Stimulated activated naive CD8-positive, alpha-beta T cell treated with anti-CD3 and anti-CD28 coated beads, Interleukin-15, Interleukin-2, amounts not matched to agents 100 ng/mL and 50 ng/mL, for 24 hours (primary cell): ENCODE measurements at regions not wholly inside any gene's neighbourhood (a gene's known extent, or its start where the extent isn't known, plus 50 kb on each side); places are given as distances from the start of the nearest gene placed in this dataset.

Experiments
- H3K27ac Mint-ChIP-seq: one replicate; pipeline ENCODE4 v1.8.0; 2021; ENCODE audit warnings: mild to moderate bottlenecking, mixed read lengths
- H3K27me3 Mint-ChIP-seq: one replicate; pipeline ENCODE4 v1.8.0; 2021; ENCODE audit warnings: mixed read lengths
- H3K36me3 Mint-ChIP-seq: one replicate; pipeline ENCODE4 v1.8.0; 2021; ENCODE audit warnings: low read depth, mixed read lengths
- H3K4me1 Mint-ChIP-seq: one replicate; pipeline ENCODE4 v1.8.0; 2021; ENCODE audit warnings: low read depth, mixed read lengths
- H3K4me3 Mint-ChIP-seq: one replicate; pipeline ENCODE4 v1.8.0; 2021; ENCODE audit warnings: mild to moderate bottlenecking, mixed read lengths
- H3K9me3 Mint-ChIP-seq: one replicate; pipeline ENCODE4 v1.8.0; 2021; ENCODE audit warnings: mixed read lengths

DNA sequence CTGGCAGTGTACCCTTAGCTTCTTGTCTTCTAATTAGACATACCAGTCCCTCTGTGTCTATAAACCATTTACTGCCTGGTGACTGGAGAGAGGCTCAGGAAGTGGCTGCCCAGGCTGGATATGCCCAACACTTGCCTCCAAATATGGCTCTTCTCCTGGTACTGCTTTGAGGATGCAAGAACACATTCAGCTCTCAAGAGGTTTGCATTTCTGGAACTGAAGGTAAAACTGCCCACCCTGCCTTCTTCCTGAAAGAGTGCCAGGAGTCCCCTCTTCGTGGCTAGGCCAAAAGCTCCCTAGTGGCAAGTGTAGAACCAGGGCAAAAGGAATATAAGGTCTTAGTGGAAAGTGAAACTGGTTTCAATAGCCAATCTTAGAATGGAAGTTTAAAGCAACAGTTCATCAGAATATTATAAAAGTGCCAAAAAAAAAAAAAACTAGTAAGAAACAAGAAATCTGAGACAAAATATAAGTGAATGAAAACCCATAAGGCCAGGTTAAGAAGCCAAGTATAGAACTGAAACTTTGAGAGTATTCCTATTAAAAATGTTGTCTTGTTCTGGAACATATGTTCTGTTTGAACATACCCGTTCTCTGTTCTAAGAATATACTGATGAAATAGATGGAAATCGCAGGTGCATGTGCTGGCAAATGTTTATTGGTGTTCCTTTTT lies 77.2 kb upstream of the CTTNBP2NL start:
- Mint-ChIP-seq H3K36me3 (no peaks in the 10 kb centered on the region), H3K27ac (no peak overlapping the region), H3K4me1 (no peaks in the 10 kb centered on the region), H3K9me3 (no peaks in the 10 kb centered on the region), H3K4me3 (no peak overlapping the region), H3K27me3 (peaks cover 25% of the 10 kb centered on the region)

DNA sequence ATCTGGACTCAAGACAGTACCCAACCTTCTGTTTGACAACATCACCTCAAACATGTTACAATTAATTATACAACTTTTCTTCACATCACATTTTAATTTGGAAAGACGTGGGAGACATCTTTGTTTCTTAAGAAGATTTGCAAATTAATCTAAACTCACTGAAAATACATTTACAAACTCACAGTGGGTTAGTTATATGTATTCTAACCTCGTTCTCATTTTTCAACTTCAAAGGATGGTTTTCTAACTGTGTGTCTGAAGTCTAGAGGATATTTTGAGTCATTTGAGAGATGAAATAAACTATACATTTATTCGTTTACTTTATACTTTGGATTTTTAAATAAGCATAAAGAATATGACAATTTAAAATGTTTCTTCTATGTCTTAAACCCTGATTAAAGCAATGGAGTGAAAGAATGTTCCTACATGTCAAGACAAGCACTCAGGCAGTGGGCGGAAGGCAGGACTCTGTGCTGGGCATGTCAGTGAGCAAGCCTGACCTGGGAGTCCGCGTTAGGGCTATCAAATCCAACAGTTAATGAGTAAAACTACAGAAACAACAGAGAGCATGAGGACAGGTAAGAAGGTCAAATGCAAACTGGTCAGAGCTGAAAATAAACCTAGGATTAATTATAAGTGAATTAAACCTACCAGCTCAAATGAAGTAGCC lies 76.5 kb upstream of the CTTNBP2NL start:
- Mint-ChIP-seq H3K36me3 (no peaks in the 10 kb centered on the region), H3K27me3 (peaks cover 29% of the 10 kb centered on the region), H3K9me3 (no peaks in the 10 kb centered on the region), H3K27ac (no peak overlapping the region), H3K4me3 (no peak overlapping the region), H3K4me1 (no peaks in the 10 kb centered on the region)

DNA sequence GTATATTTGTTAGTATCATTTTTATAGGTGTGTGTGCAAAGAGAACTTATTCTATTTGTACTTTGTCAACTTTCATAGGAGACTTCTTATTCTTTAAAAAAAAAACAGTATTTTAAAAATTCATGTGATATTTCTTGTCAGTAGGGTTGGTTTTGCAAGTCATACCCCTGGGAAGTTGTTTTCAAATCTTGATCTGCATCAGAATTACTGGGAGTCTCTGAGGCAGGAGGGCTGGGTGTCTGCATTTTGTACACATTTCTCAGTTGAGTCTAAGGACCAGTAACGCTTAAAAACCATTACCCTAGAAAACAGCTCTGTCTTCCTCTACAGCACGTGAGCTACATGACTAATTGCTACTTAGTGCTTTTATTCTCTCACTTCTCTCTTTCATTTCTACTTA lies 76.0 kb upstream of the CTTNBP2NL start:
- Mint-ChIP-seq H3K27ac (no peak overlapping the region), H3K4me1 (no peaks in the 10 kb centered on the region), H3K27me3 (peaks cover 29% of the 10 kb centered on the region), H3K4me3 (no peak overlapping the region), H3K36me3 (no peaks in the 10 kb centered on the region), H3K9me3 (no peaks in the 10 kb centered on the region)

DNA sequence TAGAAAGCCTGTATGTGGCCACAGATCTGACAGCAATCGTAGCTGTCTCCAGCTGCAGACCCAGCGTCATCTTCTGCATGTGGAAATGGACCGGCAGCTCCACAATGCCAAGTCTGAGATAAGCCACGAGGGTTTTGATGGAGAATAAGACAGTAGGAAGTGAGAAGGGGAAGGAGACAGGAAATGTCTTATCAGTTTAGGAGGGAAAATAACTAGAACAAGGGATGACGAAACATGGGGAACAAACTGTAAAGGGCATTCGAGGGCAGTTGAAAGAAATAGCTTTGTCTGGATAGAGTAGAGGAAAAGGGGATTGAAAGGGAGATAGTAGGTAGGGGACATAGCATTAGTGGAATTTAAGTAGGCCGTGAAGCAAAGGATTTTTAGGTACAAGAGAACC lies 74.0 kb upstream of the CTTNBP2NL start:
- Mint-ChIP-seq H3K27me3 (peaks cover 35% of the 10 kb centered on the region), H3K27ac (no peak overlapping the region), H3K36me3 (no peaks in the 10 kb centered on the region), H3K9me3 (no peaks in the 10 kb centered on the region), H3K4me1 (no peaks in the 10 kb centered on the region), H3K4me3 (no peak overlapping the region)

DNA sequence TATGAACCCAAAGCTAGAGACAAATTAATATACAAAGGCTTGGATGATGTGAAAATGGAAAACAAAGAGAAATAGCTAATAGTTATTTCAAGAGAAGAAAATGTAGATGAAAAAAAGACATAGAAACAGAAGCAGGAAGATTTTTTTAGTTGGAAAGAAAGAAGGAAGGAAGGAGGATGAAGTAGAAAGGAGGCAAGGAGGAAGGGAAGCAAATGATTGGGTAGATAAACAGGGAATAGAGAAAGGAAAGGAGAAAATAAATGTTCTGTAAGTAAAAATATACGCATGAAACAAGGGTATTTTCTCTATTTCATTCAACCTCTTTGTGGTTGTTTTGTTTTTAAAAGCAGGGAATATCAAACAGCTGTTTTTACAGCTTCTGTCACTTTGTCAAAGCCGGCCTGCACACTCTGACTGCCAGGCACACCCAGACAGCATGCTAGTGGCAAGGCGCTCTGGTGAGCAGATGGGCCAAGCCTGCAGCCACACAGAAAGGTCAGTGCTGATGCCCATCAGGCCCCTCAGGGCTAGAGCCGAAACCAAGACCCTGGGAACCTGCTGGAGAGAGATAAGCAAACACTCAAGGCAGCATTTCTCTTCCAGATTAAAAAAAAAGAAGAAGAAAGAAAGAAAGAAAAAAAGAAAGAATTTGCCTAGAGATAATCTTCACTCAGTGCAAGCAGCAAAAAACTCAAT lies 72.9 kb upstream of the CTTNBP2NL start:
- H3K27me3 Mint-ChIP-seq, result peaks cover 34% of the 10 kb centered on the region

DNA sequence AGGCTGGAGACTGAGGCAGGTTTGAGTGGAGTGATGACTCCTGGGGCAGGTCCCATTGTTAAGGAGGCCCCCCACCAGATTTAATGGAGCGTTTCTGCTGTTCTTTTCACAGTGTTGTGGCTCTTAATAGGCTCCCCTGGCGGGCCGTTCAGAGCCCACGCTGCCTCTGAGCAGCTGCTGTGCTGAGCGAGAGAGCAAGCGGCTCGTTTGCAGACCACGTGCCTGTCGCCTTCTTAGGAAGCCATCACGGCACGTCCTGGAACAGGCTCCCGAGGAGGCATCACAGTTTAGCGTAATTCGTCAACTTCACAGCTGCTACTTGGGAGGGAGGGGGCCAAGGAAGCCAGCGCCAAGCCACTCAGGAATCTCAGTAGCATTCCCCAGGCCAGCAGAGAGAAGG lies 70.5 kb upstream of the CTTNBP2NL start:
- H3K4me3 Mint-ChIP-seq, result no peak overlapping the region
- no peak overlapping the region for H3K27ac Mint-ChIP-seq
- no peaks in the 10 kb centered on the region for H3K36me3 Mint-ChIP-seq
- H3K27me3 Mint-ChIP-seq, result peaks cover 42% of the 10 kb centered on the region
- H3K4me1 Mint-ChIP-seq, result no peaks in the 10 kb centered on the region
- H3K9me3 Mint-ChIP-seq, result no peaks in the 10 kb centered on the region

More for the DNA sequence above, 72.9 kb upstream of the CTTNBP2NL start:
- Mint-ChIP-seq H3K4me1 (no peaks in the 10 kb centered on the region), H3K27ac (no peak overlapping the region), H3K4me3 (no peak overlapping the region), H3K9me3 (no peaks in the 10 kb centered on the region), H3K36me3 (no peaks in the 10 kb centered on the region)

DNA sequence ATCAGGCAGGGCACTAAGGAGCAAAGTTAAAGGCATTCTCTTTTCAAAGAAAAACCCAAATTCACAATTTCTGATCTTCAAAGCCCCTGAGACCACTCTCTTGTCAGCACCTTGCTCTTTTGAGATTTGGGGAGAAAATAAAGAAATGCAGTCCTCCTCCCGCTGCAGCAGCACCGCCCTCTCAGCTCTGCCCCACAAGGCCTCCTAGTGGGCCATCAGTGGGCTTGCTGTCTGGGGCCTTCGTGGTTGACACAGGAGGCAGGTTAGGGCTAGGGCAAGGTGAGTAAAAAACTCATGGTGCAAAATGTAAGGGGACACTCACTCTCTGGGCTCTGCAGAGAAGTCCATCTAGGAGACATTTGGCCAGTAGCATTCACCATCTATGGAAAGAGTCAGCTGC lies 67.4 kb upstream of the CTTNBP2NL start:
- peaks cover 33% of the 10 kb centered on the region for H3K27me3 Mint-ChIP-seq
- no peaks in the 10 kb centered on the region for H3K4me1 Mint-ChIP-seq
- H3K27ac Mint-ChIP-seq, result no peak overlapping the region
- no peaks in the 10 kb centered on the region for H3K36me3 Mint-ChIP-seq
- H3K9me3 Mint-ChIP-seq, result no peaks in the 10 kb centered on the region
- no peak overlapping the region for H3K4me3 Mint-ChIP-seq

DNA sequence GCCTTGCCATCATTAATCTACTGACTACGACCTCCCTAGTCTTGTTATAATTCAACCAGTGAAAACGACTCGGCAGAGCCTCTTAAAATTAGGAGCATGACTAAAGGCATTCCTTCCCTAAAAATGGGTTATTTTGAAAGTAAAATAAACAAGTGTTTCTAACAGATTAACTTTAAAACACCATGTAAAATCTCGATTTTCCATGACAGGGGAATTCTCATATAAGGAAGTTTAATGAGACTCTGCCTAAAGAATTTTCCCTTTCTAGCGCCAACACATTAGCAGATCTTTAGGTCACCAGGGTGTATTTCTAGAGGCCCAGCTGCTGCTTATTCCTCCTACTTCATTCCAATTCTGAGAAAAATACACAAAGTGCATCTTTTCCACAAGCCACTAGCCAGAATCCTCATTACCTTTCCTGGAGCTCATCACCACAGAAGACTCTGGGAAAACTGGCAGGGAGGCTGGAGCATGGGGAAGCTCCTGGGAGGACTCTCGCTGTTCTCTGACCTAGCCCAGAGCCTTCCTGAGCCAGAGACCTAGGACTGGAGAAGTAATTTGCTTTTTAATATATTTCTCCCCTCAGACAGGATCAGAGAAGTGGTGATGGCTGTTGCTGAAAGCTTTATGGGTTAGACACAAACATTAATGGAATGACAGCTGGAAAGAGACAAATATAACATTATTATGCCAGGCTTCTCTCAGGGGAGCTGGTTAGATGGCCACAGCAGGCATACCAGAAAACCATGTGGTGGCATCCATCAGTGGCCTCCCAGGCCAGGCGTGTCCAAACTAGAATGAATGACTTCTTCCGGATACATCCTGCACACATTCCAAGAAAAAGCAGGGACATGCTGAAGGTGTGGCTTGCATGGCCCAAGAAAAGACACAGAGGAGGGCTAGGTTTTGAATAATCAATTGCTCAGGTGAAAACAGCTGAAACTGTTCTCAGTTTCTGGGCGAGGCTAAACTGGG lies 63.6 kb upstream of the CTTNBP2NL start:
- peaks cover 6% of the 10 kb centered on the region for H3K4me1 Mint-ChIP-seq
- H3K9me3 Mint-ChIP-seq, result no peaks in the 10 kb centered on the region
- H3K27ac Mint-ChIP-seq, result no peak overlapping the region
- H3K27me3 Mint-ChIP-seq, result peaks cover 22% of the 10 kb centered on the region
- H3K4me3 Mint-ChIP-seq, result no peak overlapping the region
- no peaks in the 10 kb centered on the region for H3K36me3 Mint-ChIP-seq

DNA sequence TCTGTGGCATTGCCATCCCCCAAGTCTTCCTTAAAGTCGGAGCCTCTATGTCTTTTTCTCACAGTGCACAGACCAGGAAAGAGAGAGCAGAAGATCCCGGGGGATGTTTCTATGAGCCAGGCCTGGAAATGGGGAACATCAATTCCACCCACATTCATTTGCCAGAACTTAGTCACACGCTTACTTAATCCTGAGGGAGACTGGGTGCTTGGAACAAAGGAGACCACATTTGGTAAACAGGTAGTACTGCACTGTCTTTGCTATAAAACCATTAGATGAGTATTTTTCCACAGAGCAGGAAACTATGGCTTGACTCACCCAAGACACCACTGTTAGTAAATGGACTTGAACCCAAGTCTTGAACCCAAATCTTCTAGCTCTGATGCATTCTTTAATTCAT lies 60.7 kb upstream of the CTTNBP2NL start:
- no peaks in the 10 kb centered on the region for H3K36me3 Mint-ChIP-seq
- H3K27ac Mint-ChIP-seq, result no peak overlapping the region
- H3K9me3 Mint-ChIP-seq, result no peaks in the 10 kb centered on the region
- peaks cover 20% of the 10 kb centered on the region for H3K27me3 Mint-ChIP-seq
- H3K4me1 Mint-ChIP-seq, result peaks cover 6% of the 10 kb centered on the region
- no peak overlapping the region for H3K4me3 Mint-ChIP-seq

DNA sequence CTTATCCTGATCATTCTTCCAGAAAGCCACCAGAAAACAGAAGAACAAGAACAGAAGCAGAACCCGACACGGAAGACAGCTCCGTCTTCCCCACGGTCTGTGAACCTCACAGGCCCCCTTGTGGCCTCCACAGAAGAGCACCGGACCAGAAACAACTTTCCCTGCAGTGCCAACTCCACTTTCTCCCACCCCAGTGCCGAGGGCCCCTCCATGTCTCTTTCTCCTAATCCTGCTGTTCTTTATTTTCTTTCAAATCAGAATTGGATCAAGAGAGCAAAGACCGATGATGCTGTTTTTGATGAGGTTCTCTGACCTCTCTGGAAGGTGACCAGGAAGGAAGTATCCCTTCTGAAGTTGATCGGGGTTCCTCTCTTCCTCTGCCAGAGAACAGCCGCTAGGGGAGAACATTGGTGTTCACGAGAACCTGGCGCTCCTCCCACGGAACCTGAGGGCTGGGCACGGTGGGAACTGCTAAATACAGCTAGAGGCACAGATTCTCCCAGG lies 58.9 kb upstream of the CTTNBP2NL start:
- Mint-ChIP-seq H3K4me3 (peak overlapping the region; percentile 57), H3K4me1 (peaks cover 6% of the 10 kb centered on the region), H3K27ac (no peak overlapping the region), H3K36me3 (no peaks in the 10 kb centered on the region), H3K9me3 (no peaks in the 10 kb centered on the region), H3K27me3 (peaks cover 16% of the 10 kb centered on the region)

DNA sequence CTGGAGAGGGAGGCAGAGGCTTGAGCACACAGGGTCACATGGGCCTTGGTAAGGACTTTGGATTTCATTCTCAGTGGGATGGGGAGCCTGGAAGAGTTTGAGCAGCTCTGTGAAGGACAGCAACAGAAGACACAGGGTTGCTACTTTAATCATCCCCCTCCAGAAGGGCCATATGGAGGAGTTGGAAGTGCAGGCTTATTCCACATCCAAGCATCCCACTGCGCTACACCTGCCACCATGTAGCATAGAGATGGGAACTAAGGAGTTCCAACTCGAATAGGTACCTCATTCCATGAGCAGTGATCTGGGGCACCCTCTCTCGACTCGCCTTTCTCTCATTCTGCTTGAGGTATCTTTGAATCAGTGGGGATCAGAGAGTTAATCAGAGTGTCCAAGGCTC lies 54.0 kb upstream of the CTTNBP2NL start:
- peaks cover 14% of the 10 kb centered on the region for H3K4me1 Mint-ChIP-seq
- no peaks in the 10 kb centered on the region for H3K36me3 Mint-ChIP-seq
- H3K27me3 Mint-ChIP-seq, result peaks cover 9% of the 10 kb centered on the region
- H3K9me3 Mint-ChIP-seq, result no peaks in the 10 kb centered on the region
- no peak overlapping the region for H3K27ac Mint-ChIP-seq
- no peak overlapping the region for H3K4me3 Mint-ChIP-seq

DNA sequence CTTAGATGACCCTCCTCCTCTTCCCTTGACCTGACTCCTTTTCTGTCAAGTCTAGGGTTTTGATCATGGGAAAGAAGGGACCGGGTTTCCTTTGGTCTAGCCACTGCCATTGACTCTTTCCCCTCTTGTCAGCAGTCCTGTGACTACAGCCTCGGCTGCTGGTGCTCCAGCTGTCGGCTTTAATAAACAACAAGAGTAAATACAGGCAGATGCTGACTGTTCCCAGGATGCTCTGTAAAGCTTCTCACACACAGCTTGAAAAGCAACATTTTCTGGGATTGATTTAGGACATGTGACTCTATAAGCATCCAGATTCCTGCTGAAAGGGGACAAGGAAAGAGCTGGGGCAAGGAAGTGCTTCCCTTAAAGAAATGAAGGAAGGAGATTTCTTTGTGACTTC lies 53.5 kb upstream of the CTTNBP2NL start:
- Mint-ChIP-seq H3K27me3 (peaks cover 6% of the 10 kb centered on the region), H3K27ac (no peak overlapping the region), H3K4me1 (peaks cover 11% of the 10 kb centered on the region), H3K4me3 (no peak overlapping the region), H3K9me3 (no peaks in the 10 kb centered on the region), H3K36me3 (no peaks in the 10 kb centered on the region)

DNA sequence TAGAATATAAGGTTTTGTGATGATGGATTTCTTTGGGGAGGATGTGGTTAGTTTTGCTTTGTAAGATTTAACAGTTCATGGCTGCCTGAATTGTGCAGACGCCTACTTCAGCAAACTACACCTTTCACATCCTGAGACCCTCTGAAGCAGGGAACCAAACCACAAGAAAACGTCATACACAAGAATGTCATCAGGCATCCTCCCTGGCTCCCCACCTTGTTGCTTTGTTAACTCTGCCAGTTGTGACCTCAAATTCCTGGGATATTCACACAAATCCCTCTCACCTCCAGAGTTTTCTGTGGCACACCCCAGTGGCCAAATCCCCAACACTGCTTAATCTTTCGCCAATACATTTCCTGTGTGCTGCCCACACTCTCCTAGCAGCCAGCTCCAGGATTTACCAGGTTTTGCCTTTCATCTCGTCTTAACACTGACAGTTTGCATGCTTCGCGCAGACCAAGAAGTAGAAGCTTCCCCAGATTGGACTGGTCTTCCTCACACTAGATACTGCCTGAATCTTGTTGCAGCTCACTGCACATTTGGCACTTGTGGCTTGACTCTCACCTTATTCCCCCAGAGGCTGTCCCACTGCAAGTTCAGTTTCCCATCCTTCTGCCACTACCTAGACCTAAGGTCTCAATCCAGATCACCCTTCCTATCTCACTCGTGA lies 51.1 kb upstream of the CTTNBP2NL start:
- Mint-ChIP-seq H3K27ac (peak overlapping the region; percentile 9), H3K27me3 (no peaks in the 10 kb centered on the region), H3K4me3 (no peak overlapping the region), H3K9me3 (no peaks in the 10 kb centered on the region), H3K36me3 (no peaks in the 10 kb centered on the region), H3K4me1 (peaks cover 11% of the 10 kb centered on the region)
